Iris pigment epithelial cell (primary cell): ENCODE measurements at regions not wholly inside any gene's neighbourhood (a gene's known extent, or its start where the extent isn't known, plus 50 kb on each side); places are given as distances from the start of the nearest gene placed in this dataset.
"Not testable (repeated sequence)": the region's sequence is repeated elsewhere in the genome, so short reads cannot be mapped to it uniquely, and the experiment has no call there.

Experiments used
- DNase-seq: peaks from one replicate; pipeline ENCODE4 v3.0.0-alpha.2; 2011; ENCODE audit warnings: low read depth

DNA sequence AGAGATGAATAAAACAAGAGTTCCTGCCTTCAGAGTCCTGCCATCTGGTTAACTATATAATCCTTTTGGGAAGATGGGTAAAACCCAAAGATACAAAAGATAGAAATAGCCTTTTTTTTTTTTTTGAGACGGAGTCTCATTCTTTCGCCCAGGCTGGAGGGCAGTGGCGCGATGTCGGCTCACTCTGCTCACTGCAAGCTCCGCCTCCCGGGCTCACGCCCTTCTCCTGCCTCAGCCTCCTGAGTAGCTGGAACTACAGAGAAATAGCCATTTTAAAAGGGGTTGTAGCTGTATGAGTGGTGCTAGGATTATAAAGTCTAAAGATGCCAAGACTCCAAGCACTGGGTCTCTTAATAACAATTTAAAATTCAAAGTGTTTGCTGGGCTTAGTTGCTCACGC lies 97.2 kb downstream of the KDR start:
- DNase-seq, result no peak

DNA sequence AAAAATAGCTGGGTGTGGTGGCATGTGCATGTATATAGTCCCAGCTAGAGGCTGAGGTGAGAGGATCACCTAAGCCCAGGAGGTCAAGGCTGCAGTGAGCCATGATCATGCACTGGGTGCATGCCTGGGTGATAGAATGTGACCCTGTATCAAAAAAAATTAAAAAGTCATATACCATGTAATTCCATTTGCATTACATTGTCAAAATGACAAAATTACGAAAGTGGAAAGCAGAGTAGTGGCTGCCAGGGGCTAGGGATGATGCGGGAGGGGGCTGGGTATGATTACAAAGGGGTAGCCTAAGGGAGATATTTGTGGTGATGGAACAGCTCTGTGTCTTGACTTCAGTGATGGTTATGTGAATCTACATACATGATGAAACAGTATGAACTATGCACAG lies 97.8 kb downstream of the KDR start:
- DNase-seq, result no peak

DNA sequence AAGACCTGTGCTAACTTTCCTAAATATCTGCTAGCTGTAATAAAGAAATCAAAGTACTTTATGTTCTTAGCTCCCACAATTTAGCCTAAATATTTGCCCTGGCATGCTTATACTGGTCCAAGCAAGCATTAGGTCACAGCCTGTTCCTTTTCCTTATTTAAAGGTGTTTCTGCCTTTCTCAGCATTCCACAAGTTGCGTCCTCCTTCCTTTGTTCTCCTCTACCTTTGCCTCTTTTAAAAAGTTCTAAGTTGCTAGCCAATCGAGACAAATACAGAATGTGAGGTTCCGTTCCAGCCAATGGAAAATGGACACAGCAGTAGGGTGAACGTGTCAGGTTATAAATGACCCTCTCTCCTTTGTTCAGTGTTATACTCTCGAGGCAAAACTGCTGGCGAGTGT lies 99.9 kb downstream of the KDR start:
- not testable (repeated sequence) for DNase-seq

DNA sequence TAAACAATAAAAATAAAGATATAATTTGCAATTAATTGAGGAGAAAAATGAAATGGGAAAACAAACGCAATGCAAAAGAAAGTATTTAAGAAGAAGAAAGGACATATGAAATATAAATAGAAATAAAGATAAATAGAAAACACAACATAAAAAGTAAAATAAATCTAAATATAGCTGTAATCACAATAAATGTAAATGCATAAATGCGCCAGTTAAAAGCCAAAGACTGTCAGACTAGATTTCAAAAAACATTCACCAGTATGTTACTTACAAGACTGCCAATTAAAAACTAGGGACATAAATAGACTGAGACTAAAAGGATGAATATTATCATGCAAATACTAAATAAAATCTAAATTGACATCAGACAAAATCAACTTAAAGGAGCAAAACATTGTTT lies 102.4 kb downstream of the KDR start:
- DNase-seq, result no peak

DNA sequence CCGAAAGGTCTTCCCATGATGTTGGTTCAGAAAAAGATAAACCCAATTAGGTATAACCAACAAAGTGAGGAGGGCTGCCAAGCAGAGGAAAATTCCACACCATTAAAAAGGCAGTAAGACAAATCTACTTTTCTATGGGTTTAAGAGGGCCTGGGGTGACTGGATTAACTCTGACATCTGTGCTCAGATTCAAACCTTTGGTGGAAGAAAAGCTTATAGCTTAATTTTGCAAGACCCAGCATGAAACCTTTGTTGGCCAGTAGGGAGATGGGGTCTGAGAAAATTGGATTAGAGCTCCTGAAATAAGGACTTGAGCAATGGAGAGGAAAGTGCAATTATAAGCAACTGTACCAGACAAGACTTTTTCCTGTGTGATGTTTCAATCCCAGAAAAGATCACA lies 104.2 kb downstream of the KDR start:
- DNase-seq, result no peak

- peak; percentile 29 for DNase-seq
These were observed 105.3 kb downstream of the KDR start for GRCh38 chr4:55020131-55020530.

GRCh38 chr4:55018978-55019377 lies 106.4 kb downstream of the KDR start:
- DNase-seq, result no peak

DNA sequence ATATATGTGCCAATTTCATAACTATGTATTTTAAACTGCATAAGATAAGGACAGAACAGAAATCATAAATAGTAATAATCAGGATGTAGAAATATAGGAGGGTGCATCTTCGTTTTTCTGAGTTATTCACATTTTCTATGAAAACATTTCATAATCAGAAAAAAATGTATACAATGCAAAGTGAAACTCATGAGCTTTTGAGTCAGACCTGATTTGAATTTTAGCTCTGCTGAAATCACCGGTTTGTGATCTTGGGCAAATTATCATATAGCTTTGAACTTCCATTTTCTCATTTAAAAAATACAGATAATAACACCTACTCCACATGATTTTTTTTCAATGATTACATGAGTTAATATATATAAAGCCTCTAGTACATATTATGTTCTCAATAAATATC lies 106.9 kb downstream of the KDR start:
- peak; percentile 63 for DNase-seq

DNA sequence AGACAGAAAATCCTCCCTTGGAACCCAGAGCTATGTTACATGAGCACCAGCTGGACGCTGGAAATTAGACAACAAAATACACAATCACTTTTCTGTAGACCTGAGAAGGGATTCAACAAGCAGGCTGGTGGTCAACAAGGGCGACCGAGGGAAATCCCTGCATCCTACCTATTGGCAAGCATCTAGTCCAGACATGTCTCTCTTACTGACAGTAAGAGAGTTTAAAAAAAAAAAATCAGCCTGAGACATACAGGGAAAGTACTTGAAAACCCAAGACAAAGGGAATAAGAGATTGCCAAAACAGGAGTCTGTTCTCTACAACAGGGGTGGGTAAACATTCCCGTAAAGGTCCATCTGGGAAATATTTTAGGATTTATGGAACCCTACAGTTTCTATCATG lies 108.0 kb downstream of the KDR start:
- DNase-seq, result no peak

DNA sequence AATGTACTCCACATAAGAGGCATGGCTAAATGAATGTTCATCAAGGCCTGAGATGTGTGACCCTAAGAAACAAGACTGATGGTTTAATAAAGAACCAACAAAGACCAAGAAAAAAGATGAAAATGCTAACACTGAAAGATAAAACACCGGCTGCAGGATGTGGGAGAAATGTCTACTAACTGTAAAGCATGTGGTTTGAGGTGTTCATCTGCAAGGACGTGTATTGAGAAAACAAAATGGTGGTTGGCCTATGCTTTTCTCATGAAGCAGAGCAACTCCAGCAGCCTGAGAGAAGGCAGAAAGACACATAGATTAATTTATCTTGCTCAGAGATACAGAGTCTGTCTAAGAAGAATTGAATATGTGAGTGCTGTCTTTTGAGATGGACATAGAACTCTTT lies 109.3 kb downstream of the KDR start:
- DNase-seq, result no peak

DNA sequence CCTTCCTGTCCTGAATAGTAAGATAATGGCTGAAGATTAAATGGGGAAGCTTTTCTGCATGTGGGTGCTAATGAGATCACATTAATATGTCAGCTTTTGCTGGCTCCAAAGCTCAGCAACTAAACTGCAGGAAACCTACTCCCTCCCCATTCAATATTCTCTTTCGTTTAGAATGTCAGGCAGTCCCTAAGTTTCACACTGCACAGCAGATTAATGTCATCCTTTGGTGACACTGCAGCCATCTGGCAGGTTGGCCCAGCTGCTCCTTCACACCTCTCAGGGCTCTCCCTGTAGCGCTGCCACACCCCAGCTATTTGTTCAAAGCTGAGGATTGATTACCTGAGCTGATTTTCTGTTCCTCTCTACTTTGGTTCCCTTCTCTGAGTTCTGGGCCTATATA lies 110.5 kb downstream of the KDR start:
- no peak for DNase-seq

GRCh38 chr4:55013431-55013955 lies 111.9 kb downstream of the KDR start:
- no peak for DNase-seq

DNA sequence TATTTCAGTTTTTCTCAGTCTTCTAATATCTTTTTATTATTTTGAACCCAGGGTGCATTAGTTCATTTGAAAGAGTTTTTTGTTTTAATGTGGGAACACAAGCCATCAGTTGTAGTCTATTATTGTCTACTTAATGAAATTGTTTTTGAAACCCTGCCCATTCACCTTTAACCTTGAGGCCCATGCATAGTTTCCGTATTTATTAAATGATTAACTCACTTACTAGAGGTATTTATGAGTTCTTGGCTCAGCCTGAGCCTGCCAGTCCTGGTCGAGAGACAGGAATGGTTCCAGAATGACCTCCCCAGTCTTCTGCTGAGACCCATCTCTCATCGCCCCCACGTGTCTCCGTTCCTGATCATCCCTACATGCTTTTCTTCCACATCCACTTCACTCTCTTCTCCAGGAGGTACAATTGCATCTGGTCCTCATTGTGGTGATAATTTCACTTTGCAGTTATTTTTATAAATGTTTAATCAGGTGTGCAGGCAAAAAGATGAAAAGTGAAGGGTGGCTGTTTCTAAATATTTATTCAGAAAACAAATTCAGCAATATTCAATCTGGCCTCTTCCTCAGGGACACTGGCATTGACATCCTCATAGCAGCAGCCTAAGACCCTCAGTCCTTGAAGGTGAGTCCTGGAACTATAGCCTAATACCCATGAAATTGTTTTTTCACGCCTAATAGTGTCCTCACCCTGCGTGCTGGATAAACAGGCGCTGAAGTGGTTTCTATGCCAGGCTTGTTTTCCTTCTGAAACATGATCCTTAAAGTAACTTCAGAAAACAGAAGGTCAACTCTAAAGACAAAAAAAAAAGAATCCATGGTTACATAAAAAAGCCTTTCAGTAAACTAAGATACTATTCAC lies 112.8 kb downstream of the KDR start:
- peak; percentile 16 for DNase-seq

- DNase-seq, result no peak
These were observed 113.6 kb downstream of the KDR start for GRCh38 chr4:55011761-55012160.

- DNase-seq, result no peak
These were observed 114.8 kb downstream of the KDR start for GRCh38 chr4:55010550-55010949.

DNA sequence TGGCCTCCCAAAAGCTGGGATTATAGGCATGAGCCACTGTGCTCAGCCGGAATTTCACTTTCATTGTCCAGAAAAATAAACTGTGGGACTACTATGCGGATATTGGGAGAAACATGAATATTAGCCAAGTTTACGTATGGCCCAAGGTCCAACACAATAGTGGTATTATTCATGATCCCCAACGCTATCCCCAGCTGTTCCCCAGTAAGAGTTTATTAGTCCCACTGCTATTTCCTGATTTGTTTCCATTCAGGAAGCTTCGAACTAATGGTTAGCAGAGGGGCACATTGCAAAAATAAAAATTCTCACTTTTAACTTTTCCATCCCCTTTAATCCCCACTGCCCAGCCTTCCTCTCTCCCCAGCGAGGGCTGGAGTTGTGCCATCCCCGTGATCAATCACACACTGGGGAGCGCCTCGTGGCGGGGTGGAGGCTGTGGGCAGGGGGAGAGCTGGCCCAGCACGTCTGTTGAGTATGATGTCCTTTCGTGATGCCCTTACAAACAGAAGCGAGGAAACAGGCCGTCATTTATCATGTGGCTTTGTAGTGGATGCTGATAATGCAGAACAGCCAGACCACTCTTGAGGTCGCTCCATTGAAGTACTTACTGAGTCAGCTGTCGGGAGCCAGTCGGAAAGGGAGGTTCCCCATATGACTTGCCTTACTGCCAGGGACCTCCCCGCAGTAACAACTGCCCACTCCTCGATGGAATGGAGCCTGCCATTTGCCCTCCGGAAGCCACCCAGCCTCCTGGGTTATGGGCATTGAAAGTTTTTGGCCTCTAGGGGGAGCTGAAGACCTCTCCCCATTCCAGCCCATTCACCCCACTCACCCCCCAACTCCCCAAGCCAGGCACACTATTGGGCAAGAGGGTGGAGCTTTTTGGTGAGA lies 117.0 kb downstream of the KDR start:
- DNase-seq, result no peak

- DNase-seq, result no peak
These were observed 119.5 kb downstream of the KDR start for GRCh38 chr4:55005910-55006309.

- DNase-seq, result no peak
These were observed 120.6 kb downstream of the KDR start for GRCh38 chr4:55004831-55005230.

GRCh38 chr4:55002431-55002830 lies 123.0 kb downstream of the KDR start:
- no peak for DNase-seq

GRCh38 chr4:55001538-55001937 lies 123.9 kb downstream of the KDR start:
- peak; percentile 18 for DNase-seq

DNA sequence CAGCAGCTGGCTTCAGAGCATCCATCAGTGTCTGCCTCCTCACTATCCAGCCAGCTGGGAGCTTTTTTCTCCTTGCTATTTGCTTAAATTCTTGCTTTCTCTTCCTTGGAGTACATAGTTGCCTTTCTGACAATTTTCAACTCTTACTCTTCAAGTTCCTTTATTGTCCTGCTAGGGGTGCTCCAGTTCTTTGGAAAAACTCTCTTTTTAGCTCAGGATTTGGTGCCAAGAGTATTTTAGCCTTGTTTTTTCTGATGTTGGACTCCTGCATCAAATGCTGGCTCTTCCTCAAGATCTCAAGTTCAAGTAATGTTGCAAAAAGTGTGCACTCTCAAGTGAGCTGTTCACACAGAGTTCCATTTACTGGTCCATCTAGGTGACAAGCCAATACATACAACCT lies 126.4 kb downstream of the KDR start:
- DNase-seq, result peak; percentile 44

- not testable (repeated sequence) for DNase-seq
These were observed 131.8 kb downstream of the KDR start for GRCh38 chr4:54993473-54994026.

- no peak for DNase-seq
These were observed 133.1 kb downstream of the KDR start for GRCh38 chr4:54992266-54992665.
